ENCODE measurements at regions not wholly inside any gene's neighbourhood (a gene's known extent, or its start where the extent isn't known, plus 50 kb on each side); places are given as distances from the start of the nearest gene placed in this dataset.

DNA sequence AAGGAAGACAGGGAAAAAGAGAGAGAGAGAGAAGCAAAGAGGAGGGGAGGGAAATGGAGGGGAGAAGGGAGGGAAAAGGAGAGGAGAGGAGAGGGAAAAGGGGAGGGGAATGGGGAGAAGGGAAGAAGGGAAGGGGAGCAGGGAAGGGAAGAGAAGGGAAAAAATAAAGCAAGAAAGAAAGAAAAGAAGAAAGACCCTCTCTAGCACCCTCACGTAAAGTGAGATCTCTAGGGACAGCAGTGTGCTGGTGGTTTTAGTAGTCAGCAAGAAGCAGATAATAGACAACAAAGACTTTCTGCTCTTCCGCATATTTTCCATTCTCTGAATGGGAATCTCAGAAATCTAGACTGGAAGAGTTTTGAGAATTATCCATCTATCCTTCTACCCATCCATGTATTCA lies 201.8 kb upstream of the RFC3 start (continued):
- TF ChIP-seq GABPA (IDR thresholded peaks at IDR 0.05 in 1 of 2, conservative IDR thresholded peaks at IDR 0.05 in 1 of 2) (no peak), EGR1 (IDR thresholded peaks at IDR 0.05; ENCODE audit: low read depth in 2 of 2) (no peak), ATF3 (IDR thresholded peaks at IDR 0.05) (no peak), JUND (IDR thresholded peaks at IDR 0.05) (no peak), SP1 (IDR thresholded peaks at IDR 0.05) (no peak), HNF4G (IDR thresholded peaks at IDR 0.05) (no peak), FOXA2 (IDR thresholded peaks at IDR 0.05) (no peak)
- TF ChIP-seq, protein P1, sequence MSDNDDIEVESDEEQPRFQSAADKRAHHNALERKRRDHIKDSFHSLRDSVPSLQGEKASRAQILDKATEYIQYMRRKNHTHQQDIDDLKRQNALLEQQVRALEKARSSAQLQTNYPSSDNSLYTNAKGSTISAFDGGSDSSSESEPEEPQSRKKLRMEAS (IDR thresholded peaks at IDR 0.05), result no peak

DNA sequence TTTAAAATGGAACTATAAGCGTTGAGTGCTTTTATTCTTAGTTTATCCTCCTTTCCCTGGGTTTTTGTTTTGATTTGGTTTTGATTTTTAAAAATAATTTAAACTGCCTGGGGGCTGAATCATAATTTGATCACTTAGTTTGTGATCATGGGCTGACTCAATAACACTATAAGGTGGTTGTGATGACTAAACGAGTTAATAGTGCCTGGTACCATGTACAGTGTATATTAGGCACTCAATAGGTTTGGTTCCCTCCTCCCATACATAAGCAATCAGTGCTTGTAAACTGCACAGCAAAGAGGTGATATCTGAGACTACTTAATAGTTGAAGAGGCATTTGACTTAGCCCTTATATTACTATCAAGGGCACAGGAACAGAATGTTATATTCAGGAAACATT lies 200.9 kb upstream of the RFC3 start:
- no peak overlapping the region for H3K27ac ChIP-seq (ENCODE audit: low read depth in 1 of 2, low read length in 2 of 2)
- H3K27me3 ChIP-seq (ENCODE audit: control insufficient read depth in 4 of 4, insufficient read depth in 4 of 4, low read length in 3 of 4), result no peaks in the 10 kb centered on the region
- H3K4me3 ChIP-seq (ENCODE audit: low read depth in 1 of 3, low read length in 3 of 3), result no peak overlapping the region
- no peak overlapping the region for H3K9ac ChIP-seq (ENCODE audit: low read depth in 1 of 2, low read length in 2 of 2)
- no peak for DNase-seq (ENCODE audit: low spot score)
- H3K36me3 ChIP-seq (ENCODE audit: control insufficient read depth in 4 of 4, insufficient read depth in 3 of 4, low read depth in 1 of 4, low read length in 3 of 4), result no peaks in the 10 kb centered on the region
- peaks cover 3 to 26% (median 14%) of the 10 kb centered on the region in 4 donors for H3K4me1 ChIP-seq (ENCODE audit: control insufficient read depth in 4 of 4, insufficient read depth in 4 of 4, low read length in 3 of 4)
- no peaks in the 10 kb centered on the region for H3K9me3 ChIP-seq (ENCODE audit: control insufficient read depth in 4 of 4, low read length in 3 of 4)
- TF ChIP-seq FOXA2 (IDR thresholded peaks at IDR 0.05) (no peak), EGR1 (IDR thresholded peaks at IDR 0.05; ENCODE audit: low read depth in 2 of 2) (no peak), CTCF (IDR thresholded peaks at IDR 0.05; ENCODE audit: low read depth, low read length, missing input control) (no peak), YY1 (IDR thresholded peaks at IDR 0.05) (no peak), JUND (IDR thresholded peaks at IDR 0.05) (no peak), HNF4G (IDR thresholded peaks at IDR 0.05) (no peak), TAF1 (conservative IDR thresholded peaks at IDR 0.05) (no peak), FOXA1 (IDR thresholded peaks at IDR 0.05) (no peak), ATF3 (IDR thresholded peaks at IDR 0.05) (no peak), REST (IDR thresholded peaks at IDR 0.05) (no peak), GABPA (IDR thresholded peaks at IDR 0.05 in 1 of 2, conservative IDR thresholded peaks at IDR 0.05 in 1 of 2) (no peak), RAD21 (IDR thresholded peaks at IDR 0.05) (no peak), SP1 (IDR thresholded peaks at IDR 0.05) (no peak)
- TF ChIP-seq, protein P1 (IDR thresholded peaks at IDR 0.05), result no peak
- WGBS, result 93% methylated on average over 2 of the region's 2 CpGs

DNA sequence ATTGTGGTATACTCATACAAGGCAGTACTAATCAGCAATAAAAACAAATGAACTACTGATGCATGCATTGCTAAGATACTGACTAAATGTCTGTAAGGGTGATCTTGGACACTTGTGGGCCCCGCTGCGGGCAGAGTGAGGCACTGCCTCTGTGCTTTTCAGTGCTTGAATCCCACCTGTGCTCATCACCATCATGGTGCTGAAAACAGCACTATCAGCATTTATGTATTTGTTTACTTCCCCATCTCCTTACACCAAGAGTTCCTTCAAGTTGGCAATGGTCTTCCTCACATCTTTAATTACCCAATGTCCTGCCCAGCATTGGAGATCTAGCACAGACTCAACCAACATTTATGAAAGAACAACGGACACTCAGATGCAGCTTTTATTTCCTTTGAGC lies 193.7 kb upstream of the RFC3 start:
- H3K27me3 ChIP-seq (ENCODE audit: control insufficient read depth in 4 of 4, insufficient read depth in 4 of 4, low read length in 3 of 4), result no peaks in the 10 kb centered on the region
- H3K4me3 ChIP-seq (ENCODE audit: low read depth in 1 of 3, low read length in 3 of 3), result no peak overlapping the region
- H3K27ac ChIP-seq (ENCODE audit: low read depth in 1 of 2, low read length in 2 of 2), result no peak overlapping the region
- H3K9me3 ChIP-seq (ENCODE audit: control insufficient read depth in 4 of 4, low read length in 3 of 4), result no peaks in the 10 kb centered on the region
- WGBS, result 96% methylated on average over 3 of the region's 3 CpGs
- no peak for DNase-seq (ENCODE audit: low spot score)
- no peaks in the 10 kb centered on the region for H3K36me3 ChIP-seq (ENCODE audit: control insufficient read depth in 4 of 4, insufficient read depth in 3 of 4, low read depth in 1 of 4, low read length in 3 of 4)
- no peak overlapping the region for H3K9ac ChIP-seq (ENCODE audit: low read depth in 1 of 2, low read length in 2 of 2)
- TF ChIP-seq FOXA2 (IDR thresholded peaks at IDR 0.05) (no peak), CTCF (IDR thresholded peaks at IDR 0.05; ENCODE audit: low read depth, low read length, missing input control) (no peak), NR2F2 (IDR thresholded peaks at IDR 0.05) (no peak), REST (IDR thresholded peaks at IDR 0.05) (no peak)
- H3K4me1 ChIP-seq (ENCODE audit: control insufficient read depth in 4 of 4, insufficient read depth in 4 of 4, low read length in 3 of 4), result peaks cover 2 to 9% (median 8%) of the 10 kb centered on the region in 4 donors
